PFSK-1 (cell line): ENCODE measurements at regions not wholly inside any gene's neighbourhood (a gene's known extent, or its start where the extent isn't known, plus 50 kb on each side); places are given as distances from the start of the nearest gene placed in this dataset.

Source experiments
- FOXP2 ChIP-seq: optimal IDR thresholded peaks from 2 replicates; pipeline ENCODE3; 2011; ENCODE audit warnings: borderline replicate concordance, control low read depth, inconsistent platforms; ENCODE audit not compliant: insufficient read depth; ENCODE audit errors: extremely low read length, extremely low read depth
- POLR2AphosphoS5 ChIP-seq: IDR thresholded peaks from 2 replicates; pipeline ENCODE4 v1.6.1; 2012; ENCODE audit warnings: low read depth, mild to moderate bottlenecking, control low read depth, low read length, moderate library complexity
- REST ChIP-seq, 2 experiments: IDR thresholded peaks; 2 replicates each; pipeline versions ENCODE4 v1.6.1 to v1.8.0; 2011 to 2012; ENCODE audit warnings: low read depth in 2 of 2, low read length in 2 of 2, control low read depth in 1 of 2, inconsistent platforms in 1 of 2, mild to moderate bottlenecking in 1 of 2, moderate library complexity in 1 of 2; ENCODE audit not compliant: insufficient read depth in 1 of 2
- SIN3A ChIP-seq: IDR thresholded peaks from 2 replicates; pipeline ENCODE4 v1.6.1; 2012; ENCODE audit warnings: mild to moderate bottlenecking, low read length, moderate library complexity, borderline replicate concordance; ENCODE audit not compliant: insufficient read depth
- TAF1 ChIP-seq: IDR thresholded peaks from 2 replicates; pipeline ENCODE4 v1.6.1; 2012; ENCODE audit warnings: low read length, control low read depth, borderline replicate concordance; ENCODE audit not compliant: insufficient read depth

GRCh38 chr20:17881741-17882064, 86.9 kb downstream of the SNX5 start:
- TF ChIP-seq SIN3A (no peak), REST (IDR thresholded peaks at IDR 0.05; ENCODE audit: insufficient read depth in 1 of 2, low read depth in 2 of 2, low read length in 2 of 2) (no peak), POLR2AphosphoS5 (no peak), TAF1 (no peak), FOXP2 (no peak)
